ENCODE measurements at regions not wholly inside any gene's neighbourhood (a gene's known extent, or its start where the extent isn't known, plus 50 kb on each side); places are given as distances from the start of the nearest gene placed in this dataset.
A peak's percentile ranks its signal among the peaks of the same experiment; 100 is the strongest.

GRCh38 chr11:129657866-129658525, 157.7 kb upstream of the TMEM45B start:
- ATAC-seq (ENCODE audit: low read depth) (no peak), DNase-seq (no peak)
- Histone ChIP-seq H4K8ac (ENCODE audit: low read depth in 2 of 2, low read length in 2 of 2) (no peak overlapping the region), H3K4me1 (ENCODE audit: control insufficient read depth, insufficient read depth, low read length) (no peaks in the 10 kb centered on the region), H3K4me3 (ENCODE audit: insufficient read depth, low read depth, low read length) (no peak overlapping the region), H3K18ac (ENCODE audit: low read depth, low read length) (no peak overlapping the region), H3K56ac (ENCODE audit: extremely low read depth, insufficient read depth, low read length) (no peak overlapping the region), H4K20me1 (ENCODE audit: insufficient read depth, low read length) (no peaks in the 10 kb centered on the region), H3K9ac (ENCODE audit: low read depth, low read length) (no peak overlapping the region), H2BK5ac (ENCODE audit: low read depth, low read length, poor library complexity, severe bottlenecking) (no peak overlapping the region), H2AK5ac (ENCODE audit: low read depth, low read length) (no peak overlapping the region), H2AFZ (replicated peaks; ENCODE audit: low read length, poor library complexity) (peak overlapping the region; percentile 56), H3K79me1 (ENCODE audit: low read depth in 1 of 2, low read length in 2 of 2) (no peaks in the 10 kb centered on the region), H3K9me1 (ENCODE audit: insufficient read depth, low read length) (no peaks in the 10 kb centered on the region), H3K9me3 (ENCODE audit: control insufficient read depth, insufficient read depth, low read length) (peaks cover 7% of the 10 kb centered on the region), H3K4ac (ENCODE audit: low read depth, low read length) (no peak overlapping the region), H4K91ac (ENCODE audit: insufficient read depth, low read depth, low read length) (no peak overlapping the region), H3K14ac (replicated peaks; ENCODE audit: low read depth, low read length) (no peak overlapping the region), H3K27ac (ENCODE audit: insufficient read depth, low read length) (no peak overlapping the region), H3K36me3 (ENCODE audit: control insufficient read depth, insufficient read depth, low read length) (no peaks in the 10 kb centered on the region), H3K4me2 (ENCODE audit: low read depth, low read length) (no peak overlapping the region), H2AK9ac (replicated peaks; ENCODE audit: low read depth, low read length, poor library complexity) (no peak overlapping the region), H4K5ac (ENCODE audit: low read depth, low read length) (no peak overlapping the region), H2BK20ac (ENCODE audit: low read depth, low read length) (no peak overlapping the region), H2BK120ac (ENCODE audit: low read depth, low read length) (no peak overlapping the region), H2BK15ac (ENCODE audit: low read depth, low read length) (no peak overlapping the region), H3K23ac (ENCODE audit: low read depth, low read length) (no peak overlapping the region), H3K27me3 (ENCODE audit: control insufficient read depth, insufficient read depth, low read length) (no peaks in the 10 kb centered on the region)
- in situ Hi-C loops (cut with MboI; ENCODE audit: low sequenced_read_pairs): no loop called here
- dilution Hi-C loops (cut with HindIII; ENCODE audit: low sequenced_read_pairs, unreplicated experiment): no loop called here
- intact Hi-C loops (cut with micrococcal nuclease): no loop called here
- WGBS, 2 experiments (ENCODE audit: extremely low coverage in 2 of 2, insufficient read length in 1 of 2): 7% methylated on average over 2 of the region's 9 CpGs; no CpG with 5 or more reads in 1 of the 2 experiments
- POLR2A ChIA-PET (ENCODE audit: unreplicated experiment): no interaction called here
- no peak for TF ChIP-seq SMC3 (IDR thresholded peaks at IDR 0.05; ENCODE audit: low read depth, low read length)
- no TSS peak for BruUV-seq (replicated peaks)
- CTCF ChIA-PET: no interaction called here

All from IMR-90 (cell line).